Activated CD8-positive, alpha-beta T cell treated with anti-CD3 and anti-CD28 coated beads for 36 hours (primary cell): ENCODE measurements at regions not wholly inside any gene's neighbourhood (a gene's known extent, or its start where the extent isn't known, plus 50 kb on each side); places are given as distances from the start of the nearest gene placed in this dataset.

Source experiments
- ATAC-seq: fragments of 200-7000 bp; cut with Tn5 transposase; one replicate; pipeline ENCODE4 v1.10.0; 2021; ENCODE audit warnings: mild to moderate bottlenecking, moderate library complexity
- CTCF ChIA-PET: fragments of 350-600 bp; sonication (Branson Sonifier 250); formaldehyde crosslinking; loops from one replicate; lab custom pipeline; 2021; ENCODE audit warnings: antibody characterized with exemption; lab: Charles Lee
- POLR2A ChIA-PET: fragments of 350-600 bp; sonication (Branson Sonifier 250); formaldehyde crosslinking; loops from one replicate; lab custom pipeline; 2021; ENCODE audit warnings: antibody characterized with exemption; lab: Charles Lee
- DNase-seq: peaks from one replicate; pipeline ENCODE4 v3.0.0-alpha.2; 2020
- H3K27ac Mint-ChIP-seq: one replicate; pipeline ENCODE4 v1.8.0; 2021; ENCODE audit warnings: mild to moderate bottlenecking, mixed read lengths
- H3K27me3 Mint-ChIP-seq: one replicate; pipeline ENCODE4 v1.8.0; 2021; ENCODE audit warnings: mixed read lengths
- H3K36me3 Mint-ChIP-seq: one replicate; pipeline ENCODE4 v1.8.0; 2021; ENCODE audit warnings: low read depth, mixed read lengths
- H3K4me1 Mint-ChIP-seq: one replicate; pipeline ENCODE4 v1.8.0; 2021; ENCODE audit warnings: low read depth, mixed read lengths
- H3K4me3 Mint-ChIP-seq: one replicate; pipeline ENCODE4 v1.8.0; 2021; ENCODE audit warnings: mild to moderate bottlenecking, moderate library complexity, mixed read lengths
- H3K9me3 Mint-ChIP-seq: one replicate; pipeline ENCODE4 v1.8.0; 2021; ENCODE audit warnings: mixed read lengths
- CTCF ChIP-seq: fragments of 200-600 bp; IDR thresholded peaks from one replicate; pipeline ENCODE4 v1.8.0; 2022; ENCODE audit warnings: antibody characterized with exemption, mild to moderate bottlenecking
- intact Hi-C: fragments of 100-400 bp; cut with micrococcal nuclease; formaldehyde crosslinking; loops from one replicate; pipeline ENCODE4 v1.10.0; 2022

- CTCF ChIA-PET, result no interaction called here
- no peak for TF ChIP-seq CTCF
- no peak for DNase-seq
- POLR2A ChIA-PET, result no interaction called here
- Mint-ChIP-seq H3K36me3 (no peaks in the 10 kb centered on the region), H3K27ac (no peak overlapping the region), H3K4me1 (no peaks in the 10 kb centered on the region), H3K4me3 (no peak overlapping the region), H3K9me3 (peaks cover 6% of the 10 kb centered on the region), H3K27me3 (no peaks in the 10 kb centered on the region)
- intact Hi-C loops, result no loop called here
- no peak for ATAC-seq
These were observed 886.2 kb downstream of the TYW1 start for GRCh38 chr7:67882843-67883242.

- no peak for DNase-seq
- TF ChIP-seq CTCF, result no peak
- H3K9me3 Mint-ChIP-seq, result peaks cover 5% of the 10 kb centered on the region
- CTCF ChIA-PET, result no interaction called here
- intact Hi-C loops, result no loop called here
- no peaks in the 10 kb centered on the region for H3K36me3 Mint-ChIP-seq
- H3K4me1 Mint-ChIP-seq, result no peaks in the 10 kb centered on the region
- no peak overlapping the region for H3K4me3 Mint-ChIP-seq
- H3K27ac Mint-ChIP-seq, result no peak overlapping the region
- POLR2A ChIA-PET, result no interaction called here
- ATAC-seq, result no peak
- no peaks in the 10 kb centered on the region for H3K27me3 Mint-ChIP-seq
These were observed 893.7 kb downstream of the TYW1 start for GRCh38 chr7:67890316-67890715.

- no peaks in the 10 kb centered on the region for H3K27me3 Mint-ChIP-seq
- ChIA-PET CTCF (no interaction called here), POLR2A (no interaction called here)
- no peak overlapping the region for H3K27ac Mint-ChIP-seq
- intact Hi-C loops, result no loop called here
- ATAC-seq (no peak), DNase-seq (no peak)
- peaks cover 8% of the 10 kb centered on the region for H3K9me3 Mint-ChIP-seq
- H3K4me1 Mint-ChIP-seq, result no peaks in the 10 kb centered on the region
- H3K36me3 Mint-ChIP-seq, result no peaks in the 10 kb centered on the region
- TF ChIP-seq CTCF, result no peak
- no peak overlapping the region for H3K4me3 Mint-ChIP-seq
These were observed 898.1 kb downstream of the TYW1 start for GRCh38 chr7:67894746-67895145.

- TF ChIP-seq CTCF, result no peak
- ChIA-PET CTCF (no interaction called here), POLR2A (no interaction called here)
- Mint-ChIP-seq H3K9me3 (peaks cover 11% of the 10 kb centered on the region), H3K27ac (no peak overlapping the region), H3K36me3 (no peaks in the 10 kb centered on the region), H3K4me1 (no peaks in the 10 kb centered on the region), H3K4me3 (no peak overlapping the region), H3K27me3 (no peaks in the 10 kb centered on the region)
- ATAC-seq, result no peak
- intact Hi-C loops, result no loop called here
- DNase-seq, result no peak
These were observed 900.1 kb downstream of the TYW1 start for GRCh38 chr7:67896721-67897120.

- no peaks in the 10 kb centered on the region for H3K4me1 Mint-ChIP-seq
- no peak for ATAC-seq
- no peak overlapping the region for H3K27ac Mint-ChIP-seq
- ChIA-PET POLR2A (no interaction called here), CTCF (no interaction called here)
- no peak for TF ChIP-seq CTCF
- no peaks in the 10 kb centered on the region for H3K27me3 Mint-ChIP-seq
- peaks cover 13% of the 10 kb centered on the region for H3K9me3 Mint-ChIP-seq
- no peak overlapping the region for H3K4me3 Mint-ChIP-seq
- no peaks in the 10 kb centered on the region for H3K36me3 Mint-ChIP-seq
- no peak for DNase-seq
- intact Hi-C loops, result no loop called here
These were observed 903.8 kb downstream of the TYW1 start for GRCh38 chr7:67900456-67900855.
